Choroid plexus epithelial cell (primary cell): ENCODE measurements at regions not wholly inside any gene's neighbourhood (a gene's known extent, or its start where the extent isn't known, plus 50 kb on each side); places are given as distances from the start of the nearest gene placed in this dataset.

Experiments used
- DNase-seq: peaks from one replicate; pipeline ENCODE4 v3.0.0-alpha.2; 2010; ENCODE audit warnings: low read depth
- H3K4me3 ChIP-seq: 2 replicates; pipeline ENCODE4 v1.5.1; 2011; ENCODE audit warnings: low read depth, mild to moderate bottlenecking, control low read depth, low read length, moderate library complexity
- TF ChIP-seq, protein P1 (sequence below): conservative IDR thresholded peaks from 2 replicates; pipeline ENCODE4 v1.5.1; 2011; ENCODE audit warnings: low read depth, mild to moderate bottlenecking, control low read depth, inconsistent platforms, low read length, moderate library complexity

DNA sequence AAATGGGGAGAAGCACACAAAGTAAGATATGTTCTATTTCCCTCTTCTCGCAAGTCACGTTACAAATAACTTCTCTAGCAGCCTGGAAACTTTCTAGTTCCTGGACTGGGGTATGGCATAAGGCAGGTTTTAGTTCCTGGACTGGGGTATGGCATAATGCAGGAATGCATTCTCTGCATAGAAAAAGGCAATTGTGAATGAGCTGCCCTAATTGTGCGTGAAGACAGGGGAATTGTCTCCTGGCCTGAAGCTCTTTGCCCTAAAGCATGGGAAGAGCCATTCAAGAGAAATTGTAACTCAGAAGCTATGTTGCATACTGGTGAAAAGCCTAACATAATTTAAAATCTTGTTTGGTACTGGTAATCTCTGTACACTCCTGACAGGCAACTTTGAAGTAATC lies 54.3 kb upstream of the CBLB start:
- TF ChIP-seq, protein P1, sequence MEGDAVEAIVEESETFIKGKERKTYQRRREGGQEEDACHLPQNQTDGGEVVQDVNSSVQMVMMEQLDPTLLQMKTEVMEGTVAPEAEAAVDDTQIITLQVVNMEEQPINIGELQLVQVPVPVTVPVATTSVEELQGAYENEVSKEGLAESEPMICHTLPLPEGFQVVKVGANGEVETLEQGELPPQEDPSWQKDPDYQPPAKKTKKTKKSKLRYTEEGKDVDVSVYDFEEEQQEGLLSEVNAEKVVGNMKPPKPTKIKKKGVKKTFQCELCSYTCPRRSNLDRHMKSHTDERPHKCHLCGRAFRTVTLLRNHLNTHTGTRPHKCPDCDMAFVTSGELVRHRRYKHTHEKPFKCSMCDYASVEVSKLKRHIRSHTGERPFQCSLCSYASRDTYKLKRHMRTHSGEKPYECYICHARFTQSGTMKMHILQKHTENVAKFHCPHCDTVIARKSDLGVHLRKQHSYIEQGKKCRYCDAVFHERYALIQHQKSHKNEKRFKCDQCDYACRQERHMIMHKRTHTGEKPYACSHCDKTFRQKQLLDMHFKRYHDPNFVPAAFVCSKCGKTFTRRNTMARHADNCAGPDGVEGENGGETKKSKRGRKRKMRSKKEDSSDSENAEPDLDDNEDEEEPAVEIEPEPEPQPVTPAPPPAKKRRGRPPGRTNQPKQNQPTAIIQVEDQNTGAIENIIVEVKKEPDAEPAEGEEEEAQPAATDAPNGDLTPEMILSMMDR = no peak
- H3K4me3 ChIP-seq = no peak overlapping the region
- no peak for DNase-seq

DNA sequence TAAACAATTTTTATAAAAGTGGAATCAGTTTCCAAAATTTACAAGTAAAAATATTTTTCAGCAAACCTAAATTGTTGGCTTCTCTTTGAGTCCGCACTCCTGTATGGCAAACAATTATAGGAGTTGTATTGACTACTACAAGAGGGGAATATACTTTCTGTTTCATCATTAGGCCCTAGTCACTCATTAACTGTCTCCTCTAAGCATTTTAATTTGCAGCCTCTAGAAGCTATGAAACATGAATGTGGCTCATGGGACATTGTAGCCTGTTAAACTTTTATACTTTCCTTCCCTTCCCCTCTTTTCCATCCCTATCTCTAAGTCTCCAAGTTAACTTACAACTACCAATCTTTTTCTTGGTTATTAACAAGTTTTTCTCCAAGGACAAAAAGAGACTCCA lies 58.9 kb upstream of the CBLB start:
- H3K4me3 ChIP-seq = no peak overlapping the region
- TF ChIP-seq, protein P1 = no peak
- DNase-seq = no peak

DNA sequence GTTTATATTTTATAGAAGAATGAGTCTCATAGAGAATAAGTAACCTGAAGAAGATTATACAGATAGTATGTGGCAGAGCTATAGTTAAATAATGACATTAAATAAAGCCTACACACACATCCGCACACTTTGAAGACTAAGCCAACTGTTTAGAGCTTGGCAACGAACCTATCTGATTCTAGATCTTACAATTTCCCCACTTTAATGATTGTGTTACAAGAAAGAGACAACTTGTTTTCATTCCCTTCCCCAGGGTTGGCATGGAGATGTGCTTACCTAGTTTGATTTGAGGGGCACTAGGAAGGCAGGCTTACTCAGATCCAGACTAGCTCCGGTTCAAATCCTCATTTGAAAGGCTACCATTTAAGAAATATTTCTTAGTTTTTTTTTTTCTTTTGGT lies 61.9 kb upstream of the CBLB start:
- DNase-seq = no peak
- TF ChIP-seq, protein P1 = no peak
- no peak overlapping the region for H3K4me3 ChIP-seq

DNA sequence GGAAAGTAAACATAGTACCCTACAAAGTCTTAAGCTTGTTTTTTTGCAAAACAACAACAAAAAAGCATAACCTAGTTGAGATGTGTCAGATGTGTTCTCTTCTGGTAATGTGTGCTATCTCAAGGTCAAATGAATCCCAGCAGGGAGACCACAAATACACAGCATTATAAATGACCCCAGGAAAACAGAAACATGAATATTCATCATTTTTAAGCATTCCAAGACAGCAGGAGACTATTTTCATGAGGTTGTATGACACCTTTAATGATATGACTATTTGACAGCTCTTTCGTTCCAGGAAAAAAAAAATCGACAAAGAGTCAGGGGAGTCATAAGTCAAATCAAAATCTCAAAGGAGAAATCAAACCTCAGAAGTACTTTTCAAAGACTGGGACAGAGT lies 62.7 kb upstream of the CBLB start:
- peak; percentile 7 for DNase-seq
- TF ChIP-seq, protein P1 = no peak
- H3K4me3 ChIP-seq = no peak overlapping the region

DNA sequence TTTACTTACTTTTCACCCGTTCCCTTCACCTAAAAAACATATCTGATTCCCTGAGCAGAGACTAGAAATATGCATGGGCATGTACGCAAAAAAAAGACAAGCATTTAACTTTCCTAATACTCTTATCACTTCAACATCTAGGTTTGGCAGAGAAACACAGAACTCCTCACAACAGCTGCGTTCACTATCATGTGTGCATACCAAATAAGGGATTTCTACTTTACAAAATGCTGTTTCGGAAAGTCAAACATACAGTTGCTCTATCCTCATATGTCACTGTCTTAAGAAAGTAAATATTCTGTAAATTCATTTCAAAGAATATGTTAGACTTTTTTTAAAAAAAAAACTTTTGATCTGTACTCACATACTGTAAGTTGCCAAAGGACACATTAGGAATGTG lies 65.1 kb upstream of the CBLB start:
- H3K4me3 ChIP-seq = no peak overlapping the region
- TF ChIP-seq, protein P1 = no peak
- peak; percentile 87 for DNase-seq

DNA sequence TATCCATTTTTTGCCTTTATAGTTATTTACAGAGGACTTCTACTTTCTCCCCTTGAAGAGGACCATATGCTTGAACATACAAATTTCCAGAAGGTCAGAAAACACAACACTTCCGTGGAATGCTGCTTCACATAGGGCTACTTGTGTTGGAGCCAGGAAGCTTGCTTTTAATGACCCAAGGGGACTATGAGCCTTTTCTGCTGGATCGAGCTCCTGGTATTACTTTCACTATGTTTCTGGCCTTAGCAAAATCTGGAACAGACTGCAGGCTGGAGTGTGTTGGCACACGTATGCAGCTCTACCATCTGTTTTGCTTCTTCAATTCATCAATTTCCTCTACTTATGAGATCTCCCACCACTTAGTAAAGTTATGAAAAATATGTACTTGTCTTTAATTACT lies 69.3 kb upstream of the CBLB start:
- H3K4me3 ChIP-seq = peak overlapping the region; percentile 10
- DNase-seq = peak; percentile 63
- TF ChIP-seq, protein P1 = no peak

DNA sequence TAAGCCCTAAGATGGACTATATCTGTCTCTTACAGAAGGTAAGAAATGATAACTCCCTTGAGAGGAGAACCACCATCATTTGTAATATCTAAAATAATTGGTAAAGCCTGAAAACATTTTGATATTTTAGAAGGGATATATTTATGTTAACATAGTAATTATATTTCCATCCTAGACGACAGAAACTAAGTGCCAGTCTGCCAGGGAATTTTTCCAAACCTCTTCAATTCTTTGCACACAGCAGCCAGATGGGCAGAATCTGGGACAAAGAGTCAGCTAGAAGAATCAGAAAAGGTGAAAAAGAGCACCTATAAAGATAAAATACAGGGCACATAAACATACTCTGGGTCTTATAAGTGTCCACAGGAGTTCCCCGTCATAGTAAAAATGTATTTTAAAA lies 70.0 kb upstream of the CBLB start:
- TF ChIP-seq, protein P1 = no peak
- DNase-seq = no peak
- no peak overlapping the region for H3K4me3 ChIP-seq
